CD4-positive, alpha-beta T cell treated with Interleukin-17A for 1 hour (primary cell): ENCODE measurements at regions not wholly inside any gene's neighbourhood (a gene's known extent, or its start where the extent isn't known, plus 50 kb on each side); places are given as distances from the start of the nearest gene placed in this dataset.
"Not testable (repeated sequence)": the region's sequence is repeated elsewhere in the genome, so short reads cannot be mapped to it uniquely, and the experiment has no call there.

Experiments
- DNase-seq: peaks from one replicate; pipeline ENCODE4 v3.0.0-alpha.2; 2020

GRCh38 chr5:152622628-152623027 is 217.5 kb upstream of the NMUR2 start:
- DNase-seq = no peak

- no peak for DNase-seq
Observed at GRCh38 chr5:152623951-152624350, 218.9 kb upstream of the NMUR2 start.

GRCh38 chr5:152625696-152626095 is 220.6 kb upstream of the NMUR2 start:
- no peak for DNase-seq

GRCh38 chr5:152631221-152631620 is 226.1 kb upstream of the NMUR2 start:
- no peak for DNase-seq

- no peak for DNase-seq
Observed at GRCh38 chr5:152632360-152632759, 227.3 kb upstream of the NMUR2 start.

GRCh38 chr5:152634586-152634985 is 229.5 kb upstream of the NMUR2 start:
- no peak for DNase-seq

- no peak for DNase-seq
Observed at GRCh38 chr5:152638996-152639552, 234.0 kb upstream of the NMUR2 start.

GRCh38 chr5:152641970-152642805 is 237.1 kb upstream of the NMUR2 start:
- no peak for DNase-seq

GRCh38 chr5:152642880-152643279 is 237.8 kb upstream of the NMUR2 start:
- DNase-seq = no peak

- DNase-seq = no peak
Observed at GRCh38 chr5:152644029-152644728, 239.1 kb upstream of the NMUR2 start.

GRCh38 chr5:152649609-152650008 is 244.5 kb upstream of the NMUR2 start:
- DNase-seq = no peak

- no peak for DNase-seq
Observed at GRCh38 chr5:152650413-152650812, 245.3 kb upstream of the NMUR2 start.

GRCh38 chr5:152659470-152659869 is 254.4 kb upstream of the NMUR2 start:
- DNase-seq = not testable (repeated sequence)

GRCh38 chr5:152673601-152674000 is 268.5 kb upstream of the NMUR2 start:
- no peak for DNase-seq

- DNase-seq = no peak
Observed at GRCh38 chr5:152674403-152674802, 269.3 kb upstream of the NMUR2 start.

GRCh38 chr5:152676196-152676595 is 271.1 kb upstream of the NMUR2 start:
- no peak for DNase-seq

- no peak for DNase-seq
Observed at GRCh38 chr5:152683205-152683604, 278.1 kb upstream of the NMUR2 start.

GRCh38 chr5:152686931-152687330 is 281.9 kb upstream of the NMUR2 start:
- DNase-seq = no peak

GRCh38 chr5:152688561-152689249 is 283.6 kb upstream of the NMUR2 start:
- DNase-seq = no peak

- DNase-seq = no peak
Observed at GRCh38 chr5:152689250-152689711, 284.2 kb upstream of the NMUR2 start.

GRCh38 chr5:152694231-152694630 is 289.2 kb upstream of the NMUR2 start:
- DNase-seq = no peak

GRCh38 chr5:152701305-152701949 is 296.3 kb upstream of the NMUR2 start:
- no peak for DNase-seq

GRCh38 chr5:152704286-152704685 is 299.2 kb upstream of the NMUR2 start:
- DNase-seq = no peak
